DND-41 (cell line): ENCODE measurements at regions not wholly inside any gene's neighbourhood (a gene's known extent, or its start where the extent isn't known, plus 50 kb on each side); places are given as distances from the start of the nearest gene placed in this dataset.

ENCODE experiments used
- ATAC-seq: fragments of 200-7000 bp; cut with Tn5 transposase; 3 replicates; pipeline ENCODE4 v1.9.1; 2021; ENCODE audit warnings: low read depth; ENCODE audit not compliant: insufficient read depth
- DNase-seq: peaks from one replicate; pipeline ENCODE4 v3.0.0-alpha.2; 2020
- H2AFZ ChIP-seq: 2 replicates; pipeline ENCODE4 v1.6.0; 2012; ENCODE audit warnings: low read depth, low read length
- H3K27ac ChIP-seq: 2 replicates; pipeline ENCODE4 v1.5.1; 2012; ENCODE audit warnings: low read length, inconsistent platforms
- H3K27me3 ChIP-seq: fragments of 200-600 bp; sonication (generic); 2 replicates; pipeline ENCODE4 v1.6.0; 2012; ENCODE audit warnings: low read length, mild to moderate bottlenecking, inconsistent platforms; ENCODE audit not compliant: insufficient read depth, poor library complexity
- H3K36me3 ChIP-seq: 2 replicates; pipeline ENCODE4 v1.5.1; 2012; ENCODE audit warnings: low read length, inconsistent platforms; ENCODE audit not compliant: insufficient read depth
- H3K4me1 ChIP-seq: 2 replicates; pipeline ENCODE4 v1.5.1; 2012; ENCODE audit warnings: mild to moderate bottlenecking, low read length; ENCODE audit not compliant: insufficient read depth
- H3K4me2 ChIP-seq: 2 replicates; pipeline ENCODE4 v1.6.0; 2012; ENCODE audit warnings: mild to moderate bottlenecking, moderate library complexity, low read length, inconsistent platforms; ENCODE audit not compliant: insufficient read depth
- H3K4me3 ChIP-seq, 2 experiments: fragments of 200-600 bp in 1 of 2; shearing (Covaris generic) in 1 of 2; 2 replicates each; pipeline ENCODE4 v1.5.1; 2012 to 2016; ENCODE audit warnings: inconsistent platforms in 2 of 2, low read length in 2 of 2, mild to moderate bottlenecking in 2 of 2, low read depth in 1 of 2, moderate library complexity in 1 of 2
- H3K79me2 ChIP-seq: 2 replicates; pipeline ENCODE4 v1.6.0; 2012; ENCODE audit warnings: low read length, inconsistent platforms; ENCODE audit not compliant: insufficient read depth
- H3K9ac ChIP-seq: 2 replicates; pipeline ENCODE4 v1.6.0; 2012; ENCODE audit warnings: low read depth, mild to moderate bottlenecking, inconsistent platforms, low read length, moderate library complexity
- H3K9me3 ChIP-seq: 2 replicates; pipeline ENCODE4 v1.5.1; 2012; ENCODE audit warnings: low read length, moderate library complexity, mild to moderate bottlenecking, inconsistent platforms; ENCODE audit not compliant: insufficient read depth, severe bottlenecking
- H4K20me1 ChIP-seq: 2 replicates; pipeline ENCODE4 v1.6.0; 2012; ENCODE audit warnings: low read length; ENCODE audit not compliant: insufficient read depth
- CTCF ChIP-seq: IDR thresholded peaks from 2 replicates; pipeline ENCODE4 v1.5.1; 2012; ENCODE audit warnings: borderline replicate concordance, low read length, moderate library complexity, mild to moderate bottlenecking; ENCODE audit not compliant: poor library complexity, severe bottlenecking; ENCODE audit errors: extremely low read depth
- EZH2 ChIP-seq: IDR thresholded peaks from 3 replicates; pipeline ENCODE4 v1.6.1; 2012; ENCODE audit warnings: borderline replicate concordance, low read depth, mild to moderate bottlenecking, moderate library complexity, low read length, inconsistent platforms; ENCODE audit not compliant: severe bottlenecking

- H3K9me3 ChIP-seq = no peaks in the 10 kb centered on the region
- no peak for TF ChIP-seq EZH2
- no peak for TF ChIP-seq CTCF
- no peak overlapping the region for H3K27ac ChIP-seq
- no peaks in the 10 kb centered on the region for H3K79me2 ChIP-seq
- no peaks in the 10 kb centered on the region for H3K4me1 ChIP-seq
- H3K4me2 ChIP-seq = no peak overlapping the region
- no peak overlapping the region for H3K4me3 ChIP-seq
- DNase-seq (no peak), ATAC-seq (no peak)
- no peaks in the 10 kb centered on the region for H3K36me3 ChIP-seq
- H3K27me3 ChIP-seq = no peaks in the 10 kb centered on the region
- no peaks in the 10 kb centered on the region for H4K20me1 ChIP-seq
- no peak overlapping the region for H3K9ac ChIP-seq
- no peak overlapping the region for H2AFZ ChIP-seq
These were observed 1076.1 kb upstream of the CADM2 start for GRCh38 chr3:83882701-83883100.

- H3K4me2 ChIP-seq = no peak overlapping the region
- TF ChIP-seq EZH2 (no peak), CTCF (no peak)
- no peaks in the 10 kb centered on the region for H4K20me1 ChIP-seq
- no peak overlapping the region for H3K27ac ChIP-seq
- no peaks in the 10 kb centered on the region for H3K36me3 ChIP-seq
- no peaks in the 10 kb centered on the region for H3K79me2 ChIP-seq
- no peak overlapping the region for H3K4me3 ChIP-seq
- no peaks in the 10 kb centered on the region for H3K9me3 ChIP-seq
- DNase-seq (no peak), ATAC-seq (no peak)
- H3K9ac ChIP-seq = no peak overlapping the region
- no peaks in the 10 kb centered on the region for H3K27me3 ChIP-seq
- H3K4me1 ChIP-seq = no peaks in the 10 kb centered on the region
- H2AFZ ChIP-seq = no peak overlapping the region
These were observed 1068.6 kb upstream of the CADM2 start for GRCh38 chr3:83890039-83890762.

- H3K27ac ChIP-seq = no peak overlapping the region
- no peak for ATAC-seq
- no peaks in the 10 kb centered on the region for H3K9me3 ChIP-seq
- no peak for DNase-seq
- H4K20me1 ChIP-seq = no peaks in the 10 kb centered on the region
- no peak for TF ChIP-seq CTCF
- TF ChIP-seq EZH2 = no peak
- no peaks in the 10 kb centered on the region for H3K27me3 ChIP-seq
- H2AFZ ChIP-seq = no peak overlapping the region
- H3K36me3 ChIP-seq = no peaks in the 10 kb centered on the region
- H3K4me3 ChIP-seq = no peak overlapping the region
- no peak overlapping the region for H3K9ac ChIP-seq
- no peaks in the 10 kb centered on the region for H3K79me2 ChIP-seq
- H3K4me1 ChIP-seq = no peaks in the 10 kb centered on the region
- H3K4me2 ChIP-seq = no peak overlapping the region
These were observed 1068.0 kb upstream of the CADM2 start for GRCh38 chr3:83890763-83891135.

DNA sequence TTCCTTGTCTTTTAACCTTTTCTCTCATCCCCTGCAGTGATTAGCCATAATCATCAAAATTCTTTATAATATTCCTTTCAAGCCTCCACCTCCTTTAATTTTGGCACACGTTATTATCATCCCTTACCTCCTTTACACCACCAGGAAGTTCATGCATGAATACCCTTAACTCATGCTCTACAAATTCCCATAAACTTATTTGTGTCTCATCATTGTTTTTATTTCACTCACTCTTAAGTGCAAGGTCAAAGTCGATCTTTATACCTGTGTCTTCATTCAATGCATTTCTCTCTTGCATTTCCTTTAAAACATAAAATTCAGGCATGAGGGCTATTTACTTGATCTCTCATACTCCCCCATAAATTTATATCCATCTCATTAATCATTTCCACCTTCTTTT, 1064.6 kb upstream of the CADM2 start:
- Histone ChIP-seq H3K79me2 (no peaks in the 10 kb centered on the region), H3K9ac (no peak overlapping the region), H3K4me2 (no peak overlapping the region), H3K9me3 (no peaks in the 10 kb centered on the region), H3K4me1 (no peaks in the 10 kb centered on the region), H2AFZ (no peak overlapping the region), H3K36me3 (no peaks in the 10 kb centered on the region), H4K20me1 (no peaks in the 10 kb centered on the region), H3K27me3 (no peaks in the 10 kb centered on the region), H3K27ac (no peak overlapping the region), H3K4me3 (no peak overlapping the region)
- ATAC-seq (no peak), DNase-seq (no peak)
- TF ChIP-seq CTCF (no peak), EZH2 (no peak)
